ENCODE measurements at regions not wholly inside any gene's neighbourhood (a gene's known extent, or its start where the extent isn't known, plus 50 kb on each side); places are given as distances from the start of the nearest gene placed in this dataset.

DNA sequence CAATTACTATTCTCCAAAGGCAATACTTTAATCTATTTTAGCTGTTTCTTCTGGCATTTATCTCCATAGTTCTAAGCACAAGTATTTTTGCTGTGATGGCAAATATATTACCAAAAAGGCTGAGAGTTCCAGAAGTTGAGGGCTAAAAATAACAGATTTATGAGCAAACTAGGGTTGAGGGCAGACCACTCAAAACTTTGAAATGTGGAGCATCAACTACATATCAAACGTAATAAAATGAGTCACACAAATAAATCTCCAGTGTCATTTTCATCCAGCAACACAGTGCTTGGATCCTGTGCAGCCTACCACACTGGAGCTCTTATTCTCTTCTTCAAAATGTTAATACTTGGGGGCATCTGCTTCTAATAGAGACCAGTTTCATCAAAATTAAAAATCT lies 163.9 kb downstream of the HS3ST1 start:
- no peak for DNase-seq

DNA sequence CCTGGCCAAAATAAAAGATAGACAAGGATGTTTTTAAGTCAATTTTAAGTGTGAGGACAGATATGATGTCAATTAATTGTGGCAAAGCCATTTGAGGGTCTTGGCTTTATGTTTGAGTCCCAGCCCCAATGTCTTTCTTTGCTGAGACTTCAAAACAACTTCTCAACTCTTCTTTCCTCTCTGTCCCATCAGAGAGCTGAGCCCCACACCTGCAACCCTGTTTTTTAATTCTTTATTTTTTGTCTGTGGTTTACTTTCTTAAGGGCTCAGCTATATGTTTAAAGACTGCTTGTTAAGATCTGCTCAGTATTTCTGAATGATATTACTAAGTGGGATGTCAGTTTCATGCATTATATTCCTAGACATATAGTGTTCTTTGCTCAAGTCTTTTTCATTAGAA lies 164.3 kb downstream of the HS3ST1 start:
- DNase-seq = no peak

DNA sequence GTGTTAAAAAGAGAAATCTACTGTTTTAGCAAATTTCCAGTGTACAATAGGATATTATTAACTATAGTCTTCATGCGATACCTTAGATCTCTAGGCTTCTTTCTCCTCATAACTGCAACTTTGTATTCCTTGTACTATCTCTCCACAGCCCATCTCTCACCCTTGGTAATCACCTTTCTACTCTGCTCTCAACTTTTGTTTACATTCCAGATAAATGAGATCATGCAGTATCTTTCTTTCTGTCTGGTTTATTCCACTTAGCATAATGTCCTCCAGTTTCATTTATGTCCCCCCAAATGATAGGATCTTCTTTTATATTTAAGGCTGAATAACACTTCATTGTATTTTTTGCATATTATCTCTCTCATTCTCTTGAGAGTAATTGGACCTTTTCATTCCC lies 165.5 kb downstream of the HS3ST1 start:
- no peak for DNase-seq

DNA sequence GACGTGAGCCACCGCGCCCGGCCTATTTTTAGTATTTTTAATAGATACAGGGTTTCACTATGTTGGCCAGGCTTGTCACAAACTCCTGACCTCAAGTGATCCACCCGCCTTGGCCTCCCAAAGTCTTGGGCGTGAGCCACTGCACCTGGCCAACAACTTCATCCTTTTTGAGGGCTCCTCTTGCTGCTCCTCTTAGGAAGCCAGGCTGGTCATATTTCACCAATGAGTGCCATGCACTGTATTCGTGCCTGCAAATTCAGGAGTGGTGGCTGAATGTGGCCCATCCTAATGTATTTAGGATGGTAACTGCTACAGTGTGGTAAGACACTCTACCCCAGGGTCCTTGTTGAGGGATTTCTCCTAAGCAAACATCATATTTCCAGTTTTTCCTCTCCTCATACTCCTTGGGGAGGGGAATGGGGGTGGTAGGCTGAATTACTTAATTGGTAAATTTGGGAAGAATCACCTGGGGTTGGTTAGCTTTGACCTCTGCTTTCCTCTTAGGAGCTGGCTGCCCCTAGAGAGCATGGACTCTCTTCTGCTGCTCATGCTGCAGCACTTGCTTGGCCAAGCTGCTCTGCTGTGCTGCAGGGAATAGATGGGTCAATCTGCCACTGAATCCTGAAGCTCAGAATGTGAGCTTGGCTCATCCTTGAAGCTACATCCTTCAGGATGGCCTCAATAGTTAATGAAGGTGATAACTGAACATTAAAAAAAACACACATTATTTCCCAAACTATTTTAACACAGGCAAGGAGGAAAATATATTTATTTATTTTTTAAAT lies 167.4 kb downstream of the HS3ST1 start:
- DNase-seq = no peak

DNA sequence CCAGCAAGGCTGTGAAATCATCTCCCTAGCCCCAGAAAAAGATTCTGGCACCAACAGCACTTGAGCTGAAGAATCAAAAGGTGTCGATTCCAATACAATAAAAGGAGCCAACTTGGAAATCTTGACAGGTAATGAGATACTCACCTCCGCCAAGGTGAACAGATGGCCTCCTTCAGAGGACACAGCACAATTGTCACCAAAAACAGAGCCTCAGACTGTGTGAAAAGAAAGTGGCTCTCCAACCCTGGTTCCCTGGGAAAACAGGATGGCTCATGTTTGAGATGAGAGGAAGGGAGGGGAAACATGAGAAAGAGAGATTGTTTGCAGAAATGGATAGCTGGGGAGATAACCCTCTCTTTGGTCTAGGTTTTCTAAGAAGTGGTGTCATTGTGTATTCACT lies 168.9 kb downstream of the HS3ST1 start:
- DNase-seq = no peak

DNA sequence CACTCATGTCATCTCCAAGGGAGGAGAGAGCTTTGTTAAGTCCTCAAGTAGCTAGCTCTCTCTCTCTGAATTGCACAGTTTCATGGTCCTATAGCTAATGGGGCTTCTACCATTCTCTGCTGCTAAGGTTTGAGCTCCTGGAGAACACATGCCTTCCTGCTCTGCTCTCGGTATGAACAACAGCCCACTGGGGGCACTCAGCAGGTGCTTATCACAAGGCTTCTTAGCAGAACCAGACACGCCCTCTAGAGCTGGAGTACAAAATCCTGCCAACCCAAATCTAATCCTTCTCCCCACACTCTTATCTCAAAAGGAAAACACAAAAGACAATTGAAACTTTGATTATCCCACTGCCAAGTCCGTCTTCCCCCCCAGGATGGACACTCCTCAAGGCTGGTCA lies 176.5 kb downstream of the HS3ST1 start:
- no peak for DNase-seq

DNA sequence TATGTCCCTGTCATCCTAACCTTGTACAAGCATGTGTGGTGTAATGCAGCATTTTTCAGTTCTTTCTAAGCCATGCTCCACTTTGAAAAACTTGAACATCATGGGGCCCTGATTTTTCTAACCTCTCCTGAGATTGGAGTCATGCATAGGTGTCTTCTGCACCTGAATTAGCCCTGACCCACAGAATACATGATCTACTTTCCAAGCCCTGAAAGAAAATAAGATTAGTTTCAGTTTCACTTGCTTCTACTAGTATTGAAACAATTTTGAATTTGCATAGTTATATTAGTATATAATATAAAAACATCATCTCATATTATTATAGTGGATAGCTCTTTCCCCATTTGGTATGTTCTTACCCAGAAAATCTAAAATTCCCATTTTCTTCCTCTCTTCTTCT lies 178.2 kb downstream of the HS3ST1 start:
- DNase-seq = no peak

DNA sequence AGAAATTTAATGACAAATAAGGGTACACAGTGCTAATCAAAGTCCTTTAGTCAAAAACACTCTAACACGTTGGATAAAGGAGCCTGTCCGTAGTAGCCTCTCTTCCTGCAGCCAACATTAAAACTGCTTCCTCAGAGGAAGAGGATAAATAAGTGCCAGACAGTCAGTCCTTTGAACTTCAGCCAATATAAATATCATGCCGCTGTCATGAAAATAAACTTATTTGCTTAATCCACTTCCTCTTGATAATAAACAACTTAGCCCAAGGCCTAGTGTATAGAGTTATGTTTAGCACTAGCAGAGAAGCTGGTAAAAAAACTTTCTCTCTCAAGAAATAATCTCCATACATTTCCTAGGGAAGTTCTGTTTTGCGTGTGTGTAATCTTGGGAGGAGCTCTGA lies 196.7 kb downstream of the HS3ST1 start:
- DNase-seq = no peak

DNA sequence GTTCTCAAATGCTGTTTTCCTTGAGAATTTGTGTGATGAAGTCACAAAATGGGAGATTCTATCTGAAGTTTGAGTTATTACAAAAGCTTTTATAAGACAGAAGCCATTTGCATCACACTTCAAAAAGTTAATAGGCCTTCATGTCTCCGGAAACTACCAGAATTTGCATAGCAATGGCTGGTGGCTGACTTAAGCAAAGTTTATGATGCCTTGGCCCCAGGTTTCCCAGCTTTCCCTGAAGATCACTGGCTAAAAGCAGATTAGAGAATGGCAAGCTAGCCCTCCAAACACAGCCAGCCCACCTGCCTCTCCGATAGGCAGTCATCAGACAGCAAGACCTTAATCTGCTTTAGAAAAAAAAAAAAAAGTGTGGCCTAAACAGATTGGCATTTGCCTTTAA lies 197.8 kb downstream of the HS3ST1 start:
- DNase-seq = peak; percentile 46 to 68

DNA sequence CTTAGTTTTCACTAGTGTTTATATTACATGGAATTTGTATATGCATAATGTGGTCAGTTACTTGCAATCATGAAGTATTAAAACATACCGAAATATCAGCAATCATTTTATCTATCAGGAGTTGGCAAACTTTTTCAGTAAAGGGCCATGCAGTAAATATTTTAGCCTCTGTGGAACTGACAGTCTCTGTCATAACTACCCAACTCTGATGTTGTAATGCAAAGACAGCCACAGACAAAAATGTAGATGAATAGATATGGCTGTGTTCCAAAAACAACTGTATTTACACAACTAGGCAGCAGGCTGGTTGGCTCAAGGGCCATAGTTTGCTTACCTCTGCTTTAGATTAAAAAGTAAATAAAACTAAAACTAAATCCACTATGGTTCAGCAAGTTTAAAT lies 200.2 kb downstream of the HS3ST1 start:
- peak; percentile 17 to 25 for DNase-seq

DNA sequence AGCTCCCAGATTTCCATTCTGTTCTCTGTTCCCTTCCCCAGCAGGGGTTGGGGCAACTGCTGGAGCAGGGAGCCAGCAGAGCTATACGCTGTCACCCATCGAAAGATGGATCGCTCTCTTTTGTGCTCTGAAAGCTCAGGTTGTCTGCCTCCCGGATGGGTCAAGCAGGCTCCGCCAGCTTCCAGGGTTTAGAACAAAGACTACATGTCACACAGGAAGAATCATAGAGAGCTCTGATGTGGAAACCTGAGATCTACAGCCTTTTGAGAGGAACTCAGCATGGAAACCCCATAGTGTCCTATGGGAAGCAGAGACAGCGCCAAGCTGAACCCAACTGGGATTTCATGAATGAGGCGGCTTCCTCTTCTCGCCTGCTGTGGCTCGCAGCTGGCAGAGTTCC lies 205.4 kb downstream of the HS3ST1 start:
- no peak for DNase-seq

DNA sequence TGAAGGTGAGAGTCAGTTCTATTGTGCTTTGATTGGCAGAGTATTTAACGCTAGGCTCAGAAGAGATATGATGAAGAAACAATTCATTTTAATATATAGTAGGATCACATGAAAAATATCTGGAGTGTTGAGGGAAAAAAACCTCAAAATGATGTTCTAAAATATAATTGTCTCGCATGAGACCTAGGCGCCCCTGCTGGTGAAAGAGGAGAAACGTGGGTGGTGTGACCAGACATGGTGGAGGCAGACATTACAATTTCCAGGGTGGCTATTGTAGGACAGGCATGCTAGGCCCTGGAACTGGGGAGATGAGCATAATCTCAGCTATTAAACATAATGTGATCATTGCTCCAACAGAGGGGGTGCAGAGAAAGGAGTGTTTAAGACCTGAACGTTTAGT lies 210.0 kb downstream of the HS3ST1 start:
- DNase-seq = peak; percentile 69 to 72

DNA sequence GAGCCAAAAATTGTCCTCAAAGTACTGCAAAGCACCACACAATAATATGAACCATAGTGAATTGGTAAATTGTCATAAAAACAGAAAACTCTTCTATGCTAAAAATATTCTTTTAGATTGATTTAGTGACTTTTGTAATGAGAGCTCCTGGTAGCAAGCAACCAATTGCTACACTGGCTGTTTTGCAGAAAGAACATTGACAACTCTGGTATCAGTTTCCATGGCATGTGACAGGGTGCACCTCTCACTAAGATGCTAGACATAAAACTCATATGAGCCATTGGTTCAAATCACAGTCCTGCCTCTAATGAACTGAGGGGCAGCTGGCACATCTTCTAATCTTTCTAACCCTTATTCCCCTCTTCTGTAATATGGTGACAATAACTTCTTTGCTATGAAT lies 212.2 kb downstream of the HS3ST1 start:
- DNase-seq = no peak

DNA sequence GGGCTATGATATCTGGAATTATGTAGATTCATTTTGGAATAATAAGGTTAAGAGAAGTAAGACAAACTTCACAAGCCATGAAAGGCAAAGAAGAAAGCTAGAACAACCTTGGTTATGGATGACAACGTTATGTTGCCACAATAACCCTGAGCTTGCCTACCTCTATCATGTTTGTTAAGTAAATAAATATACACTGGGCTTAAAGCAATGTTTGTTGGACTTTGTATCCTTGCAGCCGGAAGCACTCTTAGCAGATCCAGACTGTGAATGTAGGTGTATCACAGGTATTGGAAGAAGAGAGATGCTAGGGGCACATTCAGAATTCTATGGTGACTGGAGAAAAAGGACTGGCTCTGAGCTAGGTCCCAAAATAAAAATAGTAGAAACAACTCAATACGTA lies 214.4 kb downstream of the HS3ST1 start:
- peak in 1 of 2 experiments; percentile 29 for DNase-seq

DNA sequence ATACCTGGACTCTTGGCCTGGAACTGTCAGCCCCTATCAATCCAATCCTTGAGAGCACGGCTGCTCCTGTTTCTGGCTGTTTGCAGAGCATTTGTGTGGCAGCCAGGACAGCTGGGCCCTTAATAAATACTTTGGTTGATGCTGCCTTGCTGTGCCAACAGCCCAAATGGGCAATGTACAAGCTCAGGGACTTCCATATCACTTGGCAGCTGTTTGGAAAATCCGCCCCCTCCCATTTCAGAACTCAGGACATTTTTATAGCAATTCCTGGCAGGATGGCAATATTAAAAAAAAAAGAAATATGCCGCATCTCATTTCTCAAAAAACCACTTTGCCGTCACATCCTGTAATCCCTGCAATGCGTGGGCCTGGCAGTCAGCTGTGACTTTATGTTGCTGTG lies 218.9 kb downstream of the HS3ST1 start:
- no peak for DNase-seq

DNA sequence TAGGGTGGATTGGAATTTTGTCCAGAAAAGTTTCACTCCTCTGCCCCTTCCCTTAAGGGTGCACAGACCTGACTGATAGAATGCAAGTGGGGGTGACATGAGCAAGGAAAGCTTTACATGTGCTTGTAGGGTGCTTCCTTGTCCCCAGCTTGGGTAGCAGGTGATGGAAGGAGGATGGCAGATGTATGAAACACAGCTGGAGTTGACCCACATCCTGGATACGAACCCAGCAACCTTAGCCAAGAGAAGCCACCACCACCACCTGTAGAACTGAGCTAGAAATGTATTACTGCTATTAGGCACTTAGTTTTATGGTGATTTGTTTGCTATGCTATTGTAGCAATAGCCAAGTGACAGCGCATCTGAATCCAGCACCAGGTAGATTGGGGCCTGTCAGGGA lies 227.4 kb downstream of the HS3ST1 start:
- no peak for DNase-seq

DNA sequence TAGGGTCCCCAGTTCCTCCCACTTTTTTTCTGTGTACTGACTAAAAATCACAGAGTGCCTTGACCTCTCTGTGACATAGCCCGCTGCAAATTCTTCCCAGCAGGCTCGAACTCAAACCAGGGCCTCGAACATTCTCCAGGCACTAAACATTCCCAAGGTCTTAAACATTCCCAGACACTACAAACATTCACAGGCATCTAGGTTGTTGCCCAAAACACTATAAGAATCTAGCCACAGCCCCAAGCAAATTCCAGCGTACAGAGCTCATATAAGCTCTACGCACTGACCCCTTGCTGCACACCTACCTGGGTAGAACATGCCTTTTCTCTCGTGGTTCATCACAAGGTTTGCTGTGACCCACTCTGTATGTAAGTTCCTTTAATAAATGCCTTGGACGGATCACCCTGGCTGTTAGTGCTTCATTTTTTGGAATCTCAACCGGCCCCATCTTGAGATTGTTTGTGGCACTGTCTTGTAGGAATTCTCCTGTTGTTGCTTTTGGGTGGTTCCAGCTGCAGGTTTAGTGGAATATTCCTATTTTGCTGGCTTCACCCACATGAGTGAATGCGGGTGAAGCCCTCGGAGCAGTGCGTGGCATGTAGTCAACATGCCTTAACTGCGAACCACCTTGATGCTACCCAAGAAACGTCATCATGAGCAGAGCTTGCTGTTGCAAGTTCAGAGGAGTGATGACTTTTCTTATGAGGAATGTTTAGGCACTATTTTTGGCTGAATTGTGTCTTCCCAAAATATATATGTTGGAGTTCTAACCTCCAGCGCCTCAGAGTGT lies 230.0 kb downstream of the HS3ST1 start:
- no peak for DNase-seq

DNA sequence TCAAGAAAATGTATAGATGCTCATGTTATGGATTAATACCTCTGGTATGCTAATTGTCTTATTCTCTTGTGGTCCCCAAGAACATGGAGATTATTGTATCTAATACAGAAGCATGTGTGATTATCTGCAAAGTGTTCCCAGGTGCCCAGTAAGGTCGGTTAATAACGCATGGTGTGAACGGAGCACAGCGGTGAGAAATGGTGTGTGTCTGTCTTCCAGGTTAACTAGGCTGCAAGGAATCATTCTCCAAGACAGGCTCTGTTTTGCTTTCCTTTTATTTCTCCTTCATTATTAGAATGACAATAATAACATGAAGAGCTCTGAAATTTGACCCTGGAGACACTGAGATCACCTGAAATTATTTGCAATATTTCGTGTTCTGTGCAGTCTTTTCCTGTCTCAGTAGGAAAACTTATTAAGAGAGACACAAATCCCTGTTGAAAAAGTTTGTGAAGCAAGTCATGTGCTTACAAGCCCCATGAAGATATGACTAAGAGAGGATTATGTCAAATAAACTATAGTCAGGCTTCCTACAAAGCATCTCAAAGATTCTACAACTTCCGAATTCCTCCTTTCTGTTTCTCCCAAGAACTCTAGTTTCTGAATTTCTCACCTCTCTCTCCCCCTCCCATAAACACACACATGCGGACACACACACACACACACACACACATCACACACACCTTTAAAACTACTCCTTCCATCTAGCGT lies 230.9 kb downstream of the HS3ST1 start:
- DNase-seq = no peak

DNA sequence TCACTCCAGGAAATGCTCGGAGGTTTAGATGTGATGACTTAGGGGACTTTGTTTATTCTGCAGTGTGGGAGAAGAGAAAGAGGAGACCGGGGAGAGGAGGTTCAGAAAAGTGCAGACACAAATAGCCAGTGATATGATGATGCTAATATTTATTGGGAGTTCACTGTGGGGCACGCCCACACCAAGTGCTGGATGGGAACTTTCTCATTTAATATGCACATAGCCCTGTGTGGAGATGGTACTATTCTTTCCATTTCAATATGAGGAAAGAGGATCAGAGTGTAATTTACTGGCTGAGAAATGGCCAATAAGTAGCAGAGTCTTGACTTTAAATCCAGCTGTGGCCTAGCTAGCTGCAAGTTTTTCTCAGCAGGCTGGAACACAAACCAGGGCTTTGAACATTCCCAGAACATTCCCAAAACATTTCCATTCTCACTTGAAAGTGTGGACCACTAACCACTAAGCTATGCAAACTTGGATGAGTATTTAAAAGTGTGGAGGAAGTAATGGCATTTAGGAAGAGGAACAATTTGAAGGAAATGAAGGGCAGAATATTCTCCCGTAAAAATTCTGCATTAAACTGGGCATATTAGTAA lies 231.7 kb downstream of the HS3ST1 start:
- DNase-seq = no peak

DNA sequence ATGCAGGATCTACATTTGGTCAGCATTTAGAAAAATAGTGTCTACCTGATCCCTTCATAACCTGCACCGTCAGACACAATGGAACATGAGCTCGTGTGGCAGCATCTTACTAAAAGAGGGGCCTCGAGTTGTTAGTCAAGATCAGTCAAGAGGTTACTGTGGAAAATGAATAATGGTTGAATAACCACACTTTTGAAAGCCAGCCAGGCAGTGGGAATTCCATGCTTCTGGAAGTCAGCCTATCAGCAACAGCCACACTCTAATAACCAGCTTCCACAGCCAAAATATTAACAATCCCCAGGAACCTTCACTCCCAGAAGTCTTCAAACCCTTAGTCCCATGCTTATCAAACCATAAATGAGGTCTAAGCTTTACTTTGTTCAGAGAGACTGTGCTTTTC lies 234.3 kb downstream of the HS3ST1 start:
- no peak for DNase-seq

DNA sequence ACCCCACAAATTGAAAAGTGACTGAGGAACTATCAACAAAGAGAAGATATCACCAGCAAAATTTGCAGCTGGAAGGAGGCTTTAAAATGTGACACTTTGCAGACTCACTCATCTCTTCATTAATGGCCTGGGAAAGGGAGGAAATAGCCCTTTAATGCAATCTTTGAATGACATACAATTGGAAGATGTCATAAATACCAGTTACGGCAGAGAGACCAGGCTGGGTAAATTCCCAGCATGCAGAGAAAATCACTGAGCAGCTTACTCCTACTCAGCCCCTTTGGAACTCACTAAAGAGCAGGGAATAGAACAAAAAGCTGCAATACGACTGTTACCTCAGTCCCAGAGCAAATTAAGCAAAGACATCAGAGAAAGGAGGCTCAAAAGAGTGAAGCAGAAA lies 238.9 kb downstream of the HS3ST1 start:
- DNase-seq = no peak

DNA sequence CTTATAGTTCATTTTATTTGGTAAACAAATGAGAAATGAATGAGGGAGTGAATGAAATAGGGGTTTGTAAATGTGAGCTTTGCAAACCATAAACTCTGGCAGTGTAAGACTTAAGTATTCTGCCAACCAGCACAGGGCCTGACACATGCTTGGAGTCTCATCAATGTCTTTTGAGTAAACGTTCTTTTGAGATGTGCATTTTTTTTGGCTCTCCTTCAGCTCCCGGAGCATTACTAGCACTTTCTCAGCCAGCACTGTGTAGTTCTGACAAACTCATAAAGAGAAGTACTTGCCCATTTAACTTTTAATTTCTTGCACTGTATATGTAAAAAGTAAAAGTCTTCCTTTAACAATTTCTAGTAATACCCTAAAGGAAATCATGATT lies 245.3 kb downstream of the HS3ST1 start:
- no peak for DNase-seq

DNA sequence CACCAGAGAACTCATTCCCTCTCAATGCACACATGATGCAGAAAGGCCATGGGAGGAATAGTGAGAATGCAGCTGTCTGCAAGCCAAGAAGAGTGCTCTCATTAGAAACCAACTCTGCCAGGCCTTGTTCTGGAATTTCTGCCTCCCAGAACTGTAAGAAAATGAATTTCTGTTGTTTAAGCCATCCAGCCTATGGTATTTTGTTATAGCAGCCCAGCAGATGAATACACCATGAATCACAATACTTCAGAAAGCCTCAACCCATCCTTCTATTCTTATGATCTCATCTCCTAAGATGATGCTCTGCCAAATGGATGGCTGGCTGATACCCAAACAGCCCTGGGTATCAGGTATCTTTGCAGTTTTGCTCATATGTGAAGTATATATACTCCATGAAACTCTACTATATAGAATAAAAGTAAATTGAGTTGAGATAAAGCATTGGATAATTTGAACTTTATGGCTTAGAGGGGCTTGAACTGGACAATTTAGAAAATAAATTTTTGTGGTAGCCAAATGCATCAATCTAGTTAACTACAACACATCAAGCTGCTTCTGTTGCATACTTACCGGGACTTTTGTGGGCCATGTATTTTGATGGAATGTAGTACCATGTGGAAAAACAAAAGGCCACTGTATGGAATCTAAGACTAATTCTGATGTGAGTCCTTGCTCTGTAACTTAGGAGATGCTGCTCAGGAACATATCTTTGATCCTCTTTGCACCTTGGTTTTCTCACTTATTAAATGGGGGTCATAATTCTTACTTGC lies 245.9 kb downstream of the HS3ST1 start:
- DNase-seq = no peak

Data from NCI-H526 (cell line).